Calu3 (cell line): ENCODE measurements at regions not wholly inside any gene's neighbourhood (a gene's known extent, or its start where the extent isn't known, plus 50 kb on each side); places are given as distances from the start of the nearest gene placed in this dataset.

Source experiments
- BruUV-seq: library from RNA; stranded (reverse); fragments of 400-500 nt; replicated peaks from 2 replicates; lab custom pipeline; 2021; lab: Mats Ljungman, UMichigan
- CTCF ChIA-PET: fragments of 300-600 bp; sonication (Branson Sonifier 250); formaldehyde crosslinking; loops from one replicate; lab custom pipeline; 2022; ENCODE audit warnings: antibody characterized with exemption; lab: Charles Lee
- DNase-seq: peaks from one replicate; pipeline ENCODE4 v3.0.0; 2022
- H3K27ac Mint-ChIP-seq: one replicate; pipeline ENCODE4 v1.8.0; 2022; ENCODE audit warnings: mixed read lengths; ENCODE audit not compliant: unreplicated experiment
- H3K27me3 Mint-ChIP-seq: one replicate; pipeline ENCODE4 v1.8.0; 2022; ENCODE audit warnings: mixed read lengths; ENCODE audit not compliant: unreplicated experiment
- H3K36me3 Mint-ChIP-seq: one replicate; pipeline ENCODE4 v1.8.0; 2022; ENCODE audit warnings: mild to moderate bottlenecking, moderate library complexity, mixed read lengths; ENCODE audit not compliant: insufficient read depth, unreplicated experiment
- H3K4me1 Mint-ChIP-seq: one replicate; pipeline ENCODE4 v1.8.0; 2022; ENCODE audit warnings: mild to moderate bottlenecking, low read depth, mixed read lengths; ENCODE audit not compliant: unreplicated experiment
- H3K4me3 Mint-ChIP-seq: one replicate; pipeline ENCODE4 v1.8.0; 2022; ENCODE audit warnings: mild to moderate bottlenecking, low read depth, moderate library complexity, mixed read lengths; ENCODE audit not compliant: unreplicated experiment
- H3K9me3 Mint-ChIP-seq: one replicate; pipeline ENCODE4 v1.8.0; 2022; ENCODE audit warnings: low read depth, mixed read lengths; ENCODE audit not compliant: unreplicated experiment
- intact Hi-C: fragments of 100-400 bp; cut with micrococcal nuclease; formaldehyde crosslinking; loops from one replicate; pipeline ENCODE4 v1.10.0; 2022; ENCODE audit not compliant: unreplicated experiment
- TF ChIP-seq, protein P1 (sequence below): fragments of 200-600 bp; IDR thresholded peaks from one replicate; pipeline ENCODE4 v1.8.0; 2022; ENCODE audit warnings: antibody characterized with exemption; ENCODE audit not compliant: unreplicated experiment

DNA sequence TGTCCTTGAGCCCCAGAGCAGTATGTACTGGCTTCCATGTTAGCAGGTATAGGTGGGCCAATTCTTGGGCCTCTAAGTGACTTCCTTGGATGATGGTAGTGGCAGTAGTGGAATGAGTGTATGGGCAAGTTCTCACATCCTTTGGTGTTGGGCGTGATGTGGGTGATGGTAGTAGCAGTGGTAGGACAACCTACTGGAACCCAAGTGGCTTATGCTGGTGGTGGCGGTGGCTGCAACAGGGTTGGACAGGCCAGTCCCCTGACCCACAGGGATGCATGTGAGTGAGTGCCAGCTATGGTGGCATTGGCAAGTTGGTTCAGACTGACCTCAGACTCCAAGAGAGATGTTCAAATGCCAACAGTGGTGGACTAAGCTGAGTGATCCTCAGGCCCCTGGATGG, 1228.2 kb downstream of the ROBO2 start:
- Mint-ChIP-seq H3K9me3 (peaks cover 6% of the 10 kb centered on the region), H3K27ac (peak overlapping the region; percentile 99), H3K4me1 (peaks cover 41% of the 10 kb centered on the region), H3K4me3 (peak overlapping the region; percentile 37), H3K27me3 (no peaks in the 10 kb centered on the region), H3K36me3 (peaks cover 21% of the 10 kb centered on the region)
- CTCF ChIA-PET: interaction anchor here (0.6 kb wide), 1 partner anchor 9 kb away, joined by 3 read pairs; no protein-coding TSS in a partner anchor
- intact Hi-C loops: loop anchor here (5.0 to 10.0 kb wide), 3 partner anchors 237 to 749 kb away; no protein-coding TSS in a partner anchor
- TF ChIP-seq, protein P1, sequence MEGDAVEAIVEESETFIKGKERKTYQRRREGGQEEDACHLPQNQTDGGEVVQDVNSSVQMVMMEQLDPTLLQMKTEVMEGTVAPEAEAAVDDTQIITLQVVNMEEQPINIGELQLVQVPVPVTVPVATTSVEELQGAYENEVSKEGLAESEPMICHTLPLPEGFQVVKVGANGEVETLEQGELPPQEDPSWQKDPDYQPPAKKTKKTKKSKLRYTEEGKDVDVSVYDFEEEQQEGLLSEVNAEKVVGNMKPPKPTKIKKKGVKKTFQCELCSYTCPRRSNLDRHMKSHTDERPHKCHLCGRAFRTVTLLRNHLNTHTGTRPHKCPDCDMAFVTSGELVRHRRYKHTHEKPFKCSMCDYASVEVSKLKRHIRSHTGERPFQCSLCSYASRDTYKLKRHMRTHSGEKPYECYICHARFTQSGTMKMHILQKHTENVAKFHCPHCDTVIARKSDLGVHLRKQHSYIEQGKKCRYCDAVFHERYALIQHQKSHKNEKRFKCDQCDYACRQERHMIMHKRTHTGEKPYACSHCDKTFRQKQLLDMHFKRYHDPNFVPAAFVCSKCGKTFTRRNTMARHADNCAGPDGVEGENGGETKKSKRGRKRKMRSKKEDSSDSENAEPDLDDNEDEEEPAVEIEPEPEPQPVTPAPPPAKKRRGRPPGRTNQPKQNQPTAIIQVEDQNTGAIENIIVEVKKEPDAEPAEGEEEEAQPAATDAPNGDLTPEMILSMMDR: no peak
- DNase-seq: no peak
- TSS peak; percentile 86 for BruUV-seq

DNA sequence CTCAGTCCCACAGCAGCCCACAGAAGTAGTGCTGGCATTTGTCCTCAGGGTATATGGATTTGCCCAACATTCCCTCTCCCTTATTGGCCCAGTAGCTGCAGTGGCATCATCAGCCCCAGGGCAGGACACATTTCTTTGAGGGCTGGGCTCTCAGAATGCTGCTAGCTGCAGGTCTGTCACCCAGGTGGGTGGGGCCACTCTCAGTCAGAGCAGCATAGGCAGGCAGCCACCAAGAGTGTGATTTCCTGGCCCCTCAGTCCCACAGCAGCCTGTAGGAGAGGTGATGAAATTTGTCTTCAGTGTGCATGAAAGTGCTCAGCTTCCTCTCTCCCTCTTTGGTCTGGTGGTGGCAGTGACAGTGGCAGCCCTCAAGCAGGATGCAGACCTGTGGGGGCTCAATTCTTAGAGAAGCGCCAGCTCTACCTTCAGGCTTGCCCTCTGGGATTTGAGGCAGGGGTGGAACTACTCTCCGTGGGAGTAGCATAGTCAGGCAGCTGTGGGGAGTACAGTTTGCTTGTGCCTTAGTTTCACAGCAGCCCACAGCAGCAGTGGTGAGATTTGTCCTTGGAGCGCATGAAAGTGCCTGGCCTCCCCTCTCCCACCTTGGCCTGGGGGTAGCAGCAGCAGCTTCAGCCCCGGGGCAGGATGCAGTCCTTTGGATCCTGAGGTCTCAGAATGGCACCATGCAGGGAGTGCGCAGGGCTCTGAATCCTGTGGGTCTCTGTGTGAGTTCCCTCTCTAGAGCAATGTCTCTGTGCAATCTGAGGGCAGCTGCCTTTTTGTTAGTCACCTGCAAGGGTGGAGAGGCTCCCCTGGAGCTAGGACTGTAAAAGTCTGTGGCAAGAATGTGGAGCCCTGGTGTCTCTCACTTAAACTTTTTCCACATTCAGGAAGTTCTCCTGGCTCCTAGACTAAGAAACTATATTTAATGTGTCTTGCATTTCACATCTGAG, 1229.1 kb downstream of the ROBO2 start:
- Mint-ChIP-seq H3K4me3 (peak overlapping the region; percentile 19), H3K27ac (peak overlapping the region; percentile 99), H3K9me3 (peaks cover 6% of the 10 kb centered on the region), H3K4me1 (peaks cover 41% of the 10 kb centered on the region), H3K27me3 (no peaks in the 10 kb centered on the region), H3K36me3 (peaks cover 21% of the 10 kb centered on the region)
- intact Hi-C loops: loop anchor here (5.0 to 10.0 kb wide), 3 partner anchors 236 to 748 kb away; no protein-coding TSS in a partner anchor
- CTCF ChIA-PET: interaction anchor here (0.6 kb wide), 1 partner anchor 8 kb away, joined by 3 read pairs; no protein-coding TSS in a partner anchor
- BruUV-seq: no TSS peak
- TF ChIP-seq, protein P1: no peak
- peak; percentile 80 for DNase-seq

DNA sequence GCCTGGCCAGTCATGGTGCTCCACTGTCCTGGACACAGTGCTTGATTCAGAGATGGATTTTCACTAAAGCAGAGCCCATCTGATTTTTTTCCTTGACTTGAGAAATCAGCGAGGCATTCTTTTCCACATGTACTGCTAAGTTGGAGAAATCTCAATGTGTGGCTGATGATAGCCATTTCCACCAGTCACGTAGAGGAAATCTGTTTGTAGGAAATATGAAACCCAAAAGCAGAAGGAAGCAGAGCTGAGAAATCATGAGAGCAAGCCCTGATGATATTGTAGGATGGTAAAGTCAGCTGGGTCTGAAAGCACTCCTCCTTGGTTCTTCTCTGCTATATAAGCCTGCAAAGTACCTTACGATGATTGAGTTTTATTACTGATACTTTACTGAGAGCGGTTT, 1233.4 kb downstream of the ROBO2 start:
- TF ChIP-seq, protein P1: no peak
- Mint-ChIP-seq H3K27me3 (no peaks in the 10 kb centered on the region), H3K36me3 (peaks cover 3% of the 10 kb centered on the region), H3K9me3 (no peaks in the 10 kb centered on the region), H3K4me3 (no peak overlapping the region), H3K27ac (no peak overlapping the region), H3K4me1 (peaks cover 11% of the 10 kb centered on the region)
- DNase-seq: no peak
- CTCF ChIA-PET: no interaction called here
- no TSS peak for BruUV-seq
- intact Hi-C loops: loop anchor here (5.0 kb wide), 1 partner anchor 94 kb away; no protein-coding TSS in a partner anchor

DNA sequence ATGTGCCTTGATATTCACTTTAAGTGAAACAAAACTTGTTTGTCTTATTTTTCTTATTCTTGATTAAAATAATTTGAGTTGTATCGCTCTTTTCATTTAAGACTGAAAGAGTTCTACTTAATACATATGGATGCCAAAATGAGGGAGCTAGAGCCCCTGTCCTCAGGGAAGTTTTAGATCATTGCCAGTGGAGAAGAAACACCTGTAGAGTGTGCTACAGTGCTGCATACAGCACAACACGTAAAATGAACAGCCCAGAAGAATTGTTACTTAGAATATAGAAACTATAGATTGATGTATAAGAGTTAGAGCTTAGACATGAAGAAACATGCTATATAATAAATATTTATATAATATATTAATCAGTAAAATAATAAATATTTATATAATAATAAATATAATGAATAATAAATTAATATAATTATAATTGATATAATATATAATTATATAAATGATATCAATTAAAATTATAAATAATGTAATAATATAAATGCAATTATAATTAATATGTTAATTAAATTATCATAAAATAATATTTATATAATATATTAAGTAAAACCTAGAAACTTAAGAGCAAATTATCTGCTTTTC, 1234.7 kb downstream of the ROBO2 start:
- no peaks in the 10 kb centered on the region for H3K27me3 Mint-ChIP-seq
- intact Hi-C loops: loop anchor here (5.0 kb wide), 1 partner anchor 93 kb away; no protein-coding TSS in a partner anchor
- no peaks in the 10 kb centered on the region for H3K36me3 Mint-ChIP-seq
- TF ChIP-seq, protein P1: no peak
- no TSS peak for BruUV-seq
- CTCF ChIA-PET: no interaction called here
- H3K27ac Mint-ChIP-seq: no peak overlapping the region
- no peak for DNase-seq
- no peak overlapping the region for H3K4me3 Mint-ChIP-seq
- H3K4me1 Mint-ChIP-seq: peaks cover 13% of the 10 kb centered on the region
- H3K9me3 Mint-ChIP-seq: no peaks in the 10 kb centered on the region
